ENCODE measurements at regions not wholly inside any gene's neighbourhood (a gene's known extent, or its start where the extent isn't known, plus 50 kb on each side); places are given as distances from the start of the nearest gene placed in this dataset.

DNA sequence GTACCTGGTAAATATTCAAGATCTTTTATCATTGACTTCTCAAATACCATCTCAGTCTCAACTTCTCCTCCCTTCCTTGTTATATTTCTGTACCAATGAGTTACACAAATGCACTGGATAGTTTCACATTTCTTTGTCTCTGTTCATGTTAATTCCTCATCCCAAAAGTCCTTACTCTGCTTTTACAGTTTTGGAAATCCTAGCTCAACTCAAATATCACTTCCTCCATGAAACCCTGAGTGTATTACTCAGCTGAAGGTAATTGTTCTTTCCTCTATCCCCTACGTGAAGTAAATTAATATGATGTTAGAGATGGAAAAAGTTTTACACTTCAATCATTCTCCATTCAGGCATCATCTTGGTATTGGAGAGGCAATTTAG, 241.5 kb downstream of the TLE4 start:
- TF ChIP-seq CTCF (IDR thresholded peaks at IDR 0.05): no peak
- no peak for TF ChIP-seq POLR2A (IDR thresholded peaks at IDR 0.05)

Data from transverse colon (tissue), 3 donors.